Osteoblast (primary cell): ENCODE measurements at regions not wholly inside any gene's neighbourhood (a gene's known extent, or its start where the extent isn't known, plus 50 kb on each side); places are given as distances from the start of the nearest gene placed in this dataset.

Experiments used
- DNase-seq: peaks from one replicate; pipeline ENCODE4 v3.0.0; 2011; ENCODE audit warnings: low spot score, mixed read lengths; ENCODE audit not compliant: insufficient read length; ENCODE audit errors: missing footprints
- H2AFZ ChIP-seq: 2 replicates; pipeline ENCODE4 v1.6.0; 2011; ENCODE audit warnings: mild to moderate bottlenecking, low read length
- H3K27ac ChIP-seq: 2 replicates; pipeline ENCODE4 v1.5.1; 2011; ENCODE audit warnings: mild to moderate bottlenecking, low read depth, low read length, moderate library complexity
- H3K27me3 ChIP-seq: 2 replicates; pipeline ENCODE4 v1.6.0; 2012; ENCODE audit warnings: mild to moderate bottlenecking, control low read depth, inconsistent platforms, low read length, moderate library complexity; ENCODE audit not compliant: insufficient read depth
- H3K36me3 ChIP-seq: 2 replicates; pipeline ENCODE4 v1.5.1; 2011; ENCODE audit warnings: mild to moderate bottlenecking, low read length, control low read depth, moderate library complexity; ENCODE audit not compliant: insufficient read depth
- H3K4me1 ChIP-seq: 2 replicates; pipeline ENCODE4 v1.5.1; 2011; ENCODE audit warnings: mild to moderate bottlenecking, low read length, control low read depth, moderate library complexity; ENCODE audit not compliant: insufficient read depth
- H3K4me2 ChIP-seq: 2 replicates; pipeline ENCODE4 v1.6.0; 2011; ENCODE audit warnings: mild to moderate bottlenecking, low read length; ENCODE audit not compliant: insufficient read depth
- H3K4me3 ChIP-seq: fragments of 200-600 bp; sonication (generic); 3 replicates; pipeline ENCODE4 v1.5.1; 2012; ENCODE audit warnings: mild to moderate bottlenecking, low read length, inconsistent platforms; ENCODE audit not compliant: insufficient read depth
- H3K79me2 ChIP-seq: 2 replicates; pipeline ENCODE4 v1.6.0; 2012; ENCODE audit warnings: mild to moderate bottlenecking, low read length, control low read depth, inconsistent platforms; ENCODE audit not compliant: insufficient read depth
- H3K9me3 ChIP-seq: 2 replicates; pipeline ENCODE4 v1.5.1; 2011; ENCODE audit warnings: low read depth, low read length, control low read depth
- H4K20me1 ChIP-seq: 2 replicates; pipeline ENCODE4 v1.6.0; 2012; ENCODE audit warnings: mild to moderate bottlenecking, low read length, control low read depth; ENCODE audit not compliant: insufficient read depth
- CTCF ChIP-seq: IDR thresholded peaks from 2 replicates; pipeline ENCODE4 v1.5.1; 2011; ENCODE audit warnings: mild to moderate bottlenecking, low read depth, low read length, moderate library complexity; ENCODE audit errors: extremely low read depth

- DNase-seq: no peak
- no peak for TF ChIP-seq CTCF
- H3K79me2 ChIP-seq: no peaks in the 10 kb centered on the region
- no peaks in the 10 kb centered on the region for H3K36me3 ChIP-seq
- H4K20me1 ChIP-seq: no peaks in the 10 kb centered on the region
- no peak overlapping the region for H3K4me3 ChIP-seq
- H3K4me1 ChIP-seq: no peaks in the 10 kb centered on the region
- H3K27me3 ChIP-seq: peaks cover 27% of the 10 kb centered on the region
- H2AFZ ChIP-seq: no peak overlapping the region
- H3K4me2 ChIP-seq: no peak overlapping the region
- H3K27ac ChIP-seq: no peak overlapping the region
- H3K9me3 ChIP-seq: no peaks in the 10 kb centered on the region
These were observed 124.5 kb downstream of the TLE3 start for GRCh38 chr15:69973102-69973714.

- H3K9me3 ChIP-seq: no peaks in the 10 kb centered on the region
- no peaks in the 10 kb centered on the region for H4K20me1 ChIP-seq
- H2AFZ ChIP-seq: no peak overlapping the region
- peaks cover 24% of the 10 kb centered on the region for H3K27me3 ChIP-seq
- TF ChIP-seq CTCF: no peak
- H3K4me2 ChIP-seq: no peak overlapping the region
- DNase-seq: no peak
- no peaks in the 10 kb centered on the region for H3K4me1 ChIP-seq
- no peaks in the 10 kb centered on the region for H3K79me2 ChIP-seq
- H3K4me3 ChIP-seq: no peak overlapping the region
- no peak overlapping the region for H3K27ac ChIP-seq
- no peaks in the 10 kb centered on the region for H3K36me3 ChIP-seq
These were observed 123.8 kb downstream of the TLE3 start for GRCh38 chr15:69973880-69974279.

- no peak for DNase-seq
- Histone ChIP-seq H3K27ac (no peak overlapping the region), H3K27me3 (peaks cover 20% of the 10 kb centered on the region), H3K79me2 (no peaks in the 10 kb centered on the region), H3K4me2 (no peak overlapping the region), H3K36me3 (no peaks in the 10 kb centered on the region), H4K20me1 (no peaks in the 10 kb centered on the region), H3K4me1 (no peaks in the 10 kb centered on the region), H3K4me3 (no peak overlapping the region), H2AFZ (no peak overlapping the region), H3K9me3 (no peaks in the 10 kb centered on the region)
- TF ChIP-seq CTCF: no peak
These were observed 123.4 kb downstream of the TLE3 start for GRCh38 chr15:69974321-69974720.

- Histone ChIP-seq H2AFZ (no peak overlapping the region), H3K4me2 (no peak overlapping the region), H3K27me3 (peaks cover 18% of the 10 kb centered on the region), H3K4me3 (no peak overlapping the region), H3K27ac (no peak overlapping the region), H3K79me2 (no peaks in the 10 kb centered on the region), H3K9me3 (no peaks in the 10 kb centered on the region), H3K36me3 (no peaks in the 10 kb centered on the region), H4K20me1 (no peaks in the 10 kb centered on the region), H3K4me1 (no peaks in the 10 kb centered on the region)
- DNase-seq: peak; percentile 85
- TF ChIP-seq CTCF: no peak
These were observed 121.2 kb downstream of the TLE3 start for GRCh38 chr15:69976366-69976994.
